ENCODE measurements at regions not wholly inside any gene's neighbourhood (a gene's known extent, or its start where the extent isn't known, plus 50 kb on each side); places are given as distances from the start of the nearest gene placed in this dataset.
"Not testable (repeated sequence)": the region's sequence is repeated elsewhere in the genome, so short reads cannot be mapped to it uniquely, and the experiment has no call there.

- no peak for FAIRE-seq
These were observed 95.0 kb downstream of the FAM53A start for GRCh38 chr4:1589098-1589497.

- FAIRE-seq, result no peak
These were observed 95.8 kb downstream of the FAM53A start for GRCh38 chr4:1588306-1588705.

GRCh38 chr4:1584498-1584897, 99.6 kb downstream of the FAM53A start:
- no peak for FAIRE-seq

- FAIRE-seq, result no peak
These were observed 100.3 kb downstream of the FAM53A start for GRCh38 chr4:1583859-1584258.

DNA sequence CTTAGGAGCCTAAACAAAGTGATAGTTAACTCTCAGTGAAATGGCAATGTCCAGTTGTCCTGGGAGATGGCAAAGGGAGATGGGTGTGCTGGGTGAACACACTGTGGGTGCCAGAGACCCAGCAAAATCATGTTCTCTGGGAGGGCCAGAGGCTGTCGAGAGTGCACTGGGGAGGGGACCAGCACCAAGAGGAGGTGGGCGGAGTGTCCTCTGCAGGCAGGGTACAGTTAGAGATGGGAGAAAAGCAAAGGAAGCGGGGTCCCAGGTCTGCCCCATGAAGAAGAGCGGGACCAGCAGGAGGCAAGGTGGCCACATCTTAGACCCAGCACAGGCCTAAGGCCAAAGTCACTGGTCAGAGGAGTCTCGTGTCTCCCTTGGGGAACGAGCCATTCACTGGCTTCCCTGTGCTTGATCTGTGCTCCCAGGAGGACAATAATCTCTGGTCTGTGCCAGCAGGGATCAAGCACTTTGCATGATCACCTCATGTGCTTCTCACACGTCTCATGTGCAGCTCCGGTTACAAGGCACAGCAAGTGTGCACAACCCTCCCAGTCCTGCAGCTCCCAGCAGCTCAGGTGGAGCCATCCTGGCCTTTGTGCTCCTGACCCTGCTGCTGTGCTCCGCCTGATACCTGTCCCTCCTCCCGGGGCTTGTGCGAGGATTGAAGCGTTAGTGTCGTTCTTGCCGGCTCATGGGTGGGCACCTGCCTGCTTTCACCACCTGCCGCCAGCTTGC, 100.9 kb downstream of the FAM53A start:
- FAIRE-seq, result no peak

- FAIRE-seq, result no peak
These were observed 101.9 kb downstream of the FAM53A start for GRCh38 chr4:1582227-1582626.

DNA sequence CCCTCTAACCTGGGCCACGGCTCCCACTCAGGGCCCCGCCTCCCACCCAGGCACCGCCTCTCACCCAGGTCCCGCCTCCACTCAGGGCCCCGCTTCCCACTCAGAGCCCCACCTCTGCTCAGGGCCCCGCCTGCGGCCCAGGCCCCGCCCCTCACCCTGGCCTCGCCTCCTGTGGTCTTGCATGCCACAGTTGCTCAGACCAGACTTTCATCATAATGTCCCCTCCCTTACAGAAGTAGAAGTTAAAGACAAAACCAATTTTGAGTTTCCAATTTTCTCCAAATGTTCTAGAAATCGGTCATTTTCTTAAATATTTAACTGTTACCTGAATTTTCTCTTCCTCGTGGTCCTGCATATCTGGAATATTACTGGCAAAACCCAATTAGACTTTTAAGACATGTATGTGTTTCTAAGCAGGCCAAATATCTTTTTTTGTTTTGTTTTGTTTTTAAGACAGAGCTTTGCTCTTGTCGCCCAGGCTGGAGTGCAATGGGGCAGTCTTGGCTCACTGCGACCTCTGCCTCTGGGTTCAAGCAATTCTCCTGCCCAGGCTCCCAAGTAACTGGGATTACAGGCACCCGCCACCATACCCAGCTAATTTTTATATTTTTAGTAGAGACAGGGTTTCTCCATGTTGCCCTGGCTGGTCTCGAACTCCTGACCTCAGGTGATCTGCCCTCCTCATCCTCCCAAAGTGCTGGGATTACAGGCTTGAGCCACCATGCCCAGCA, 102.8 kb downstream of the FAM53A start:
- peak; percentile 93 for FAIRE-seq

DNA sequence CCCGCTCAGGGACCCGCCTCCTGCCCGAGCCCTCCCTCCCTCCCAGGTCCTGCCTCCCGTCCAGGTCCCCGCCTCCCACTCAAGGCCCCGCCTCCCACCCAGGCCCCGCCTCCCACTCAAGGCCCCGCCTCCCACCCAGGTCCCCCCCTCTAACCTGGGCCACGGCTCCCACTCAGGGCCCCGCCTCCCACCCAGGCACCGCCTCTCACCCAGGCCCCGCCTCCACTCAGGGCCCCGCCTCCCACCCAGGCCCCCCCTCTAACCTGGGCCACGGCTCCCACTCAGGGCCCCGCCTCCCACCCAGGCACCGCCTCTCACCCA, 103.5 kb downstream of the FAM53A start:
- not testable (repeated sequence) for FAIRE-seq

- FAIRE-seq, result peak; percentile 17
These were observed 104.0 kb downstream of the FAM53A start for GRCh38 chr4:1579901-1580691.

DNA sequence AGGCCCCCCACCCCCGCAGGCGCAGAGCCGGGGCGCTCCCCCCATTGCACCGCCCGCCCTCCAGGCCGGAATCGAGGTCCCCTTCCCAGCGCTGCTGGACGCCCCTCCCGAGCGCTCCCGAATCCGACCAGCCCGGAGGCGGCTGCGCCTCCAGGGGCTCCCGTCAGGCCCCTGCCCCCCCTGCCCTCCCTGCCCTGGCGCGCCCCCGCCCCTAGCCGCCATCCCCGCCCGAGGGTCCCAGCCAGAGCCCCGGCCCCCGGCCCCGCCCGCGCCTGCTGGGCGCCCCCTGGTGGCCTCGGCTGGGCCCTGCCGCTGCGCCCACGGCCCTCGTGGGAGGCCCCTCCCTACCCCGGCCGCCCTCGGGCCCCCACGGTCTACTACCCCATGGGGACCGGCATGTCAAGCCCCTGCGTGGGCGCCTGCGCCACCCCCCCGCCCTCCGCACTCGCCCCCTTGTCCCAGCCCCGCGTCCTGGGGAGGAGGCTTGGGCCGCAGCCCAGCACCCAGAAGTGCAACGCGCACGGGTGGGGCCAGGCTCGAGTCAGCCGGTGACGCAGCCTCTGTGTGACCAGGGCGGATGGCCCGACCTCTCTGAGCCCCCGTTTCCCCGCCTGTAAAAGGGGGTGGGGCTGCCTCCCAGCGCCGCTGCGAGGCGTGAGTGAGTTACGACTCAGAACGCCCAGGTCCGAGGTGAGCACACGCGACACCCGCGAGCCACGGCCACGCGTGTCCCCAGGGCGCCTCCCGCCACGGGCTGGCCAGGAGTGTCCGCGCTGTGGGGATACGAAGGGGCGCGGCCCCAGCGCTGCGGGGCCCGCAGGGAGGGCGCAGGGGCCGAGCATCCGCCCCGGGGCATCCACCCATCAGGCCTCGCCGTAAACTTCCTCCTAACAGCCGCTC, 104.9 kb downstream of the FAM53A start:
- FAIRE-seq, result no peak

GRCh38 chr4:1578251-1578773, 105.8 kb downstream of the FAM53A start:
- no peak for FAIRE-seq

DNA sequence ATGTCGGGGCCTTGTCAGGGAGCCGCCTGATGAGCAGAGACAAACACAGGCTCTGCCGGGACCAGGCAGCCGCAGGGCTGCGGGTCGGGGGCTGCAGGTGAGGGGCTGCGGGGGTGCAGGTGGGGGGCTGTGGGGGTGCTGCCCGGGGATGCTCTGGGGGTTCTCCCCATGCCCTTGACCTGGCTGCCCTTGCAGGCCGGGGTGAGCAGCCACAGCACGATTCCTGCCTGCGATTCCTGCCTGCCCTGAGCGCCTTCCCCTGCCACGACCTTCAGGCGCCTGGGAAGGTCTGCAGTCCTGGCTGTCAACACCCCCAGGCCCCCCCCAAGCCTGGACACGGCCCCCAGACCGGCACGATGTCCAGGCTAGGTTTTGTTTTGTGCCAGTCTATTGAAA, 106.3 kb downstream of the FAM53A start:
- FAIRE-seq, result no peak

- FAIRE-seq, result no peak
These were observed 106.9 kb downstream of the FAM53A start for GRCh38 chr4:1576961-1577821.

DNA sequence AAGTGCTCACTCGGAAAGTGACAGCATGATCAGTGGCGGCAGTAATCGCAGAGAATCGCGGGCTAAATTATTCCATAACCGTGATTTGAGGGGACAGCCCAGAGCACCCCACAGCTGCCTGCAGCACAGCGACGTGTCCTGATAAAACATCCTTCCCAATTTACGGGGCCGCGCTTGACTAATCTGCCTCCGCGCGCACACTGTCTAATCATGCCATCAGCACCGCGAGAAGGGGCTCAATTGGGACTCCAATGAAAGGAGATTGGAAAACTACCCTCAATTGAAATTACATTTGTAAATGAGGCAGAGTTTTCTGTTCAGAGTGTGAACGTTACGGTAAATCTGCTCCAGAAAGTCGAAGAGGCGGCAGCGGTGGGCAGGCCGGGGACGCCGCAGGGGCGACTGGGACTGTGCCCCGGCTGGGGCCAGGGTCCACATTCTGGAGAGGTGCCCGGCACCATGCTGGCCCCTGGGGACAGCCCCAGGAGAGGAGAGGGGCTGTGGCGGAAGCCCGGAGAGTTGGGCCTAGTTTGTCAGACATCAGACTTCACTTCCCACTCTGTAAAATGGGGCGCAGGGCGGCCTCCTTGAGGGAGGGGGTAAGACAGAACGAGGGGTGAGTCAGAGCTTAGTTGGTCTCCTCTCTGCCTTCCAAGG, 107.7 kb downstream of the FAM53A start:
- no peak for FAIRE-seq

GRCh38 chr4:1575418-1576303, 108.5 kb downstream of the FAM53A start:
- no peak for FAIRE-seq

DNA sequence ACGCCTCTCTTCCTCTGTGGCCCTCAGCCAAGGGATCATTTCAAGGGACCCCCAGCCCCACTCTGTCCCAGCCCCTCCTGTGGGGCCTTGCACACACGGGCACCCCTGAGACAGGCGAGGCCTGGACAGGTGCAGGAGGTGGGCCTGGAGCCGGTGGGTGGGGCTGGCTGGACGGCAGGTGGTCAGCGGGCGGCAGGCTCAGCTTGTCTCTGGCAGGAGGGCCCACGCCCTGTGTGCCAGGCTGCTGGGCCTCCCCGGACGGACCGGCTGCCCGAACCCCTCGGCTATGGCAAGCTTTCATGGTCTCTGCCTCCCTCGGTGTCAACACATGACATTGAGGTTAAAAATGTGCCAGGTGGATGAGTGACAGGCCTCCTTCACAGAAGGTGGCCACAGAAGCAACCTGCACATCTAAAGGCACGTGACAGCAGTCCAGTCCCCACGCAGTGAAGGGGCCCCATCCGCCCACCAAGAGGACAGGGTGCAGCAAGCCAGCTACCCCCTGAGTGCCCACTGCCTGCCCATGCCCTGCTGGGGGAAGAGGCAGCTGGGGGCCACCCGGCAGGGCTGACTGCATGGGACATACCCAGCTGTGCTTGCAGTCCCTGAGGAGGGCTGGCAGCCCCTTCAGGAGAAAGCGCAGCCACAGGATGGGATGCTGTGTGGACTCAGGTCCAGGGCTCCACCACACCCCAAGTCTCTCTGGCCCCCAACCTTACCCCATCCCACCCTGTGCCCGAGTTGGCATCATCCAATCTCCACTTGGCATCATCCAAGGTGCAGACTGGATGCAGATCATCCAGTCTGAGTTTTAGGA, 109.3 kb downstream of the FAM53A start:
- FAIRE-seq, result no peak

DNA sequence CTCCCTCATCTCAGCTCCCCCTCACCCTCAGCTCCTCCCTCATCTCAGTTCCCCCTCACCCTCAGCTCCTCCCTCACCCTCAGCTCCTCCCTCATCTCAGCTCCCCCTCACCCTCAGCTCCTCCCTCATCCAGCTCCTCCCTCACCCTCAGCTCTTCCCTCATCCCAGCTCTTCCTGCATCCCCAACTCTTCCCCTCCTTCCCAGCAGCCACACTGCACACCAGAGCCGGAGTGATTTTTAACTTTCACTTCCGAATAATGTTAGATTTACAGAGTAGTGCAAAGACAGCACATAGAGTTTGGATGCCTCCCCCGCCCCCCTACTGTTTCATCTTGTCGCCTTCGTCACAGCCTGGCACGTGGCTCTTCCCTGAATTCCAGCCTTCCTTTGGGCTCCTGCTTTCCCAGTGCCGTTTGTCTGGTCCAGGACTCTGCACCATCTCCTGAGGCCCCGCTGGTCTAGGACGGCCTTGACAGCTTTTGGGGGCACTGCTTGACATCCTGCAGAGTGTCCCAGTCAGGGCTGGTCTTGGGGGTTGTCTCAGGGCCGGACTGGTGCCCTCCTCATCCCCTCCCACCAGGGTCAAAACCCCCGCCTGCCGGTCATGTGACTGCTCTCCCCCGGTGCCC, 110.2 kb downstream of the FAM53A start:
- no peak for FAIRE-seq

DNA sequence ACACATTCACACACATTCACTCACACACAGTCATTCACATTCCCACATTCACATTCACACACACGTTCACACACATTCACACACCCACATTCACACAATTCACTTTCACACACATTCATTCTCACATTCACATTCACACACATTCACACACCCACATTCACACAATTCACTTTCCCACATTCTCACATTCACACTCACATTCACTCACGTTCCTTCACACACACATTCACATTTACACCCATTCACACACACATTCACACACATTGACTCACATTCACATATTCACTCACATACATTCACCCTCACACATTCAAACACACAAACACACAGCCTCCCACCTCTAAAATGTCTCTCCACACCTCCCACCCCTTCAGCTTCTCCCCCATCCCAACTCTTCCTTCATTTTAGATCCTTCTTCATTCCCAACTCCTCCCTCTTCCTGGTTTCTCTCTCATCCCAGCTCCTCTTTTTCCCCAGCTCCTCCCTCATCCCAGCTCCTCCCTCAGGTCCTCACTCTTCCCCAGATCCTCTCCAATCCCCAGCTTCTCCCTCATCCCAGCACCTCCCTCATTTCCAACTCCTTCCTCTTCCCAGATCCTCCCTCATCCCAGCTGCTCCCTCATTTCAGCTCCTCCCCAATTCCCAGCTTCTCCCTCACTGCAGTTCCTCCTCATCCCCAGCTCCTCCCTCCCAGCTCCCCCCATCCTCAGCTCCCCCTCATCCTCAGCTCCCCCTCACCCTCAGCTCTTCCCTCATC, 111.0 kb downstream of the FAM53A start:
- no peak for FAIRE-seq
